ENCODE measurements at regions not wholly inside any gene's neighbourhood (a gene's known extent, or its start where the extent isn't known, plus 50 kb on each side); places are given as distances from the start of the nearest gene placed in this dataset.

DNA sequence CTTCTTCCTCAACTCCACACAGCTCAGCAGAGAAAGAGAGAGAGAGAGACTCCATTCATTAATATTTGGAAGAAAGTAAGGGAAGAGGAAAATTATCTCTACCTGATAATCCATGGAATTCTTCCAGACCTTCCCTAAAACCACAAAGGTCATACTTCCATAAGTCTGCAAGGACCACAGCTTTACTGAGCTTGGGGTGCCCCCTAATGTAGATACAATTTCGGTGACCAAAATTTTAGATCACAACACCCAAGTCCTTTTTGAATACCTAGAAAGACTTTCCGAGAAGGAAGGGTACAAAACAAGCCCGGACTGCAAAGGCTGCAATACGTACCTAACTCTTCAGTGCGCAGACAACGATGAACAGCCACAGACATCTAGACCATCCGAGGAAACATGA is 523.9 kb downstream of the GLUD2 start:
- TF ChIP-seq, protein P1, sequence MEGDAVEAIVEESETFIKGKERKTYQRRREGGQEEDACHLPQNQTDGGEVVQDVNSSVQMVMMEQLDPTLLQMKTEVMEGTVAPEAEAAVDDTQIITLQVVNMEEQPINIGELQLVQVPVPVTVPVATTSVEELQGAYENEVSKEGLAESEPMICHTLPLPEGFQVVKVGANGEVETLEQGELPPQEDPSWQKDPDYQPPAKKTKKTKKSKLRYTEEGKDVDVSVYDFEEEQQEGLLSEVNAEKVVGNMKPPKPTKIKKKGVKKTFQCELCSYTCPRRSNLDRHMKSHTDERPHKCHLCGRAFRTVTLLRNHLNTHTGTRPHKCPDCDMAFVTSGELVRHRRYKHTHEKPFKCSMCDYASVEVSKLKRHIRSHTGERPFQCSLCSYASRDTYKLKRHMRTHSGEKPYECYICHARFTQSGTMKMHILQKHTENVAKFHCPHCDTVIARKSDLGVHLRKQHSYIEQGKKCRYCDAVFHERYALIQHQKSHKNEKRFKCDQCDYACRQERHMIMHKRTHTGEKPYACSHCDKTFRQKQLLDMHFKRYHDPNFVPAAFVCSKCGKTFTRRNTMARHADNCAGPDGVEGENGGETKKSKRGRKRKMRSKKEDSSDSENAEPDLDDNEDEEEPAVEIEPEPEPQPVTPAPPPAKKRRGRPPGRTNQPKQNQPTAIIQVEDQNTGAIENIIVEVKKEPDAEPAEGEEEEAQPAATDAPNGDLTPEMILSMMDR (IDR thresholded peaks at IDR 0.05) = no peak
- no peak for TF ChIP-seq POLR2A (IDR thresholded peaks at IDR 0.05)
